SK-N-SH (cell line): ENCODE measurements at regions not wholly inside any gene's neighbourhood (a gene's known extent, or its start where the extent isn't known, plus 50 kb on each side); places are given as distances from the start of the nearest gene placed in this dataset.

Experiments
- CTCF ChIA-PET: fragments of 300-600, 350-600 bp; formaldehyde crosslinking; extraction: SDS; loops from one replicate; lab custom pipeline; 2021; lab: Yijun Ruan, JAX
- POLR2A ChIA-PET: fragments of 350-600 bp; sonication (Branson Sonifier 250); formaldehyde crosslinking; extraction: SDS; loops from one replicate; lab custom pipeline; 2020; ENCODE audit warnings: antibody characterized with exemption, inconsistent platforms; lab: Yijun Ruan, JAX
- DNase-seq: peaks from one replicate; pipeline ENCODE4 v3.0.0; 2012
- H2AFZ ChIP-seq: fragments of 200-600 bp; sonication (generic); 2 replicates; pipeline ENCODE4 v1.8.1; 2016; ENCODE audit warnings: antibody characterized with exemption, mild to moderate bottlenecking, low read depth
- H3F3A ChIP-seq: fragments of 200-600 bp; sonication (generic); replicated peaks from 2 replicates; pipeline ENCODE3; 2016; ENCODE audit warnings: antibody characterized with exemption, mild to moderate bottlenecking; ENCODE audit not compliant: insufficient read depth
- H3K27ac ChIP-seq, 2 experiments: fragments of 200-500 bp in 1 of 2; fragments of 200-600 bp in 1 of 2; sonication (Bioruptor generic) in 1 of 2; sonication (generic), shearing (Covaris generic) in 1 of 2; 2 replicates each; pipeline versions ENCODE4 v1.5.1 to v1.6.1; 2014 to 2016; ENCODE audit warnings: low read depth in 2 of 2, inconsistent platforms in 1 of 2, low read length in 1 of 2, mild to moderate bottlenecking in 1 of 2, mixed read lengths in 1 of 2
- H3K27me3 ChIP-seq: fragments of 200-600 bp; sonication (generic), shearing (Covaris generic); 2 replicates; pipeline ENCODE4 v1.6.1; 2016; ENCODE audit warnings: mixed run types; ENCODE audit not compliant: insufficient read depth
- H3K36me3 ChIP-seq, 2 experiments: fragments of 200-500 bp in 1 of 2; fragments of 200-600 bp in 1 of 2; sonication (Bioruptor generic) in 1 of 2; sonication (generic) in 1 of 2; replicated peaks in 1 of 2; 2 replicates each; pipeline versions ENCODE3 to v1.5.1; 2014 to 2016; ENCODE audit warnings: low read length in 1 of 2, mild to moderate bottlenecking in 1 of 2; ENCODE audit not compliant: insufficient read depth in 2 of 2, control insufficient read depth in 1 of 2
- H3K4me1 ChIP-seq, 2 experiments: fragments of 200-500 bp in 1 of 2; fragments of 200-600 bp in 1 of 2; sonication (Bioruptor generic) in 1 of 2; sonication (generic), shearing (Covaris generic) in 1 of 2; 2 replicates each; pipeline versions ENCODE4 v1.5.1 to v1.6.1; 2014 to 2016; ENCODE audit warnings: low read depth in 1 of 2, low read length in 1 of 2, mixed run types in 1 of 2; ENCODE audit not compliant: insufficient read depth in 2 of 2, control insufficient read depth in 1 of 2
- H3K4me2 ChIP-seq: fragments of 200-600 bp; sonication (generic), shearing (Covaris generic); 2 replicates; pipeline ENCODE4 v1.6.1; 2017; ENCODE audit warnings: mixed run types
- H3K4me3 ChIP-seq, 2 experiments: fragments of 200-500 bp in 1 of 2; fragments of 200-600 bp in 1 of 2; sonication (Bioruptor generic) in 1 of 2; sonication (generic), shearing (Covaris generic) in 1 of 2; 2 replicates each; pipeline versions ENCODE4 v1.5.1 to v1.8.1; 2014 to 2016; ENCODE audit warnings: low read depth in 2 of 2, inconsistent platforms in 1 of 2, low read length in 1 of 2, mild to moderate bottlenecking in 1 of 2, mixed read lengths in 1 of 2, moderate library complexity in 1 of 2
- H3K79me2 ChIP-seq: fragments of 200-600 bp; sonication (generic); 2 replicates; pipeline ENCODE4 v1.8.1; 2017; ENCODE audit warnings: mild to moderate bottlenecking; ENCODE audit not compliant: insufficient read depth
- H3K9ac ChIP-seq: fragments of 200-600 bp; sonication (generic); 2 replicates; pipeline ENCODE4 v1.6.1; 2017; ENCODE audit warnings: mixed run types
- H3K9me2 ChIP-seq: fragments of 200-600 bp; sonication (generic); 2 replicates; pipeline ENCODE4 v1.6.1; 2017; ENCODE audit warnings: mixed run types
- H3K9me3 ChIP-seq: fragments of 200-600 bp; sonication (generic); 2 replicates; pipeline ENCODE4 v1.6.1; 2017; ENCODE audit warnings: mixed run types, mild to moderate bottlenecking, moderate library complexity
- H4K20me1 ChIP-seq: fragments of 200-600 bp; sonication (generic); 2 replicates; pipeline ENCODE4 v1.6.1; 2017; ENCODE audit warnings: mild to moderate bottlenecking, mixed run types; ENCODE audit not compliant: insufficient read depth
- CTCF ChIP-seq: fragments of 200-600 bp; sonication (generic); IDR thresholded peaks from 2 replicates; pipeline ENCODE4 v1.6.1; 2017; ENCODE audit warnings: antibody characterized with exemption, mild to moderate bottlenecking, moderate library complexity
- ELF1 ChIP-seq: IDR thresholded peaks from 2 replicates; pipeline ENCODE4 v1.4.0; 2012
- EP300 ChIP-seq, 2 experiments: IDR thresholded peaks; 2 replicates each; pipeline versions ENCODE4 v1.4.0 to v1.6.1; 2012; ENCODE audit warnings: borderline replicate concordance in 1 of 2, low read depth in 1 of 2, low read length in 1 of 2
- MEF2A ChIP-seq: IDR thresholded peaks from 2 replicates; pipeline ENCODE4 v1.4.0; 2012; ENCODE audit warnings: low read depth, borderline replicate concordance
- NFIC ChIP-seq: IDR thresholded peaks from 2 replicates; pipeline ENCODE4 v1.4.0; 2012; ENCODE audit warnings: borderline replicate concordance
- NRF1 ChIP-seq: IDR thresholded peaks from 2 replicates; pipeline ENCODE4 v1.6.1; 2012; ENCODE audit warnings: low read depth, mild to moderate bottlenecking, low read length
- RAD21 ChIP-seq: IDR thresholded peaks from 2 replicates; pipeline ENCODE4 v1.6.1; 2012; ENCODE audit warnings: mild to moderate bottlenecking, low read length
- RCOR1 ChIP-seq: fragments of 150-350 bp; IDR thresholded peaks from 2 replicates; pipeline ENCODE4 v1.6.1; 2017; ENCODE audit warnings: antibody characterized with exemption, low read length
- RFX5 ChIP-seq: IDR thresholded peaks from 2 replicates; pipeline ENCODE4 v1.6.1; 2012; ENCODE audit warnings: mild to moderate bottlenecking, improper control_type of control experiment, low read length
- TAF1 ChIP-seq: IDR thresholded peaks from 2 replicates; pipeline ENCODE4 v1.6.1; 2012; ENCODE audit warnings: low read depth, mild to moderate bottlenecking, low read length, moderate library complexity, borderline replicate concordance
- TCF12 ChIP-seq: IDR thresholded peaks from 2 replicates; pipeline ENCODE4 v1.4.0; 2012
- USF1 ChIP-seq: IDR thresholded peaks from 2 replicates; pipeline ENCODE4 v1.4.0; 2012; ENCODE audit warnings: low read depth, borderline replicate concordance
- WGBS: methylation state at CpG from one replicate; pipeline ENCODE4 v1.1.6; 2017; ENCODE audit warnings: low lambda C conversion rate; 5-methylcytosine and 5-hydroxymethylcytosine counted together
- TF ChIP-seq, protein P1 (sequence below): IDR thresholded peaks from 2 replicates; pipeline ENCODE4 v1.4.0; 2012; ENCODE audit warnings: low read depth, borderline replicate concordance
- TF ChIP-seq, protein P2 (sequence below): IDR thresholded peaks from 2 replicates; pipeline ENCODE4; 2012

DNA sequence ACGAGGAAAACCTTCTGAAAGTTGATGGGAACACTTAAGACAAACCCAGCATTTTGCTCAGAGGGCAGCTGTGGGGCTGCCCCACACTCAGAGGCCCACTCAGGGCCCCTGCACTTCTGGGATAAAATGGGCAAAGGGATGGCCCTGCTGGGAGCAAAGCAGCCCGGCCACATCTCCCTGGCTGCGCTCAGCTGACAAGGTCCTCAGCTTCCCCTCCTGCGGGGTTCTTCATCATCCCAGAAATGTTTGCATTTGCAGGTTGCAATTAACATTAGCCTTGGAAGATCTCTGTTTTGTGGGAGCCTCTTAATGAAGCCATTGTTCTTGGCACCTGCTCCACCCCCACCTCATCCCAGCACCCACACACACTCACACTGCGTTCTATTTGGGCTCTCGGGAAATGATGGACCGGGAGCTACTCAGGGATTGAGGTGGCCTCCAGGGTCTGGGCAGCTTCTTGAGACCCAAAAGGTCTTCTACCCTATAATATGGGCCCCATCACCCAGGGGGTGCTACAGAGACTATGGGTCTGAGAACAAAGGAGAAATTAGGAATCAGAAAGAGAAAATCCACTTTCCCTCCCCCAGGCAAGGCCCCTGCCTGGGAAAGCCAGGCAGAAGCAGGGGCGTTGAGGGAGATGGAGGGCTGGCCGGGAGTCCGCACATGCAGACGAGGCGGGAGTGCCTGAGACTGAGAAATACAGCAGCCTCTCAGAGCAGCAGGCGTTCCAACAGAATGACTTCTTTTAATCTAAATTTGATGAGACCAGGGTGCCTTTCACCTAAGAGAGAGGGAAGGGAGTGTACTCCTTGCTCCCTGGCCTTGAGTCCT, 53.7 kb upstream of the RPL38 start:
- Histone ChIP-seq H3F3A (no peaks in the 10 kb centered on the region), H3K9me2 (no peaks in the 10 kb centered on the region), H3K79me2 (no peaks in the 10 kb centered on the region), H3K4me3 (no peak overlapping the region), H3K9me3 (no peaks in the 10 kb centered on the region), H3K27me3 (no peaks in the 10 kb centered on the region), H3K36me3 (no peaks in the 10 kb centered on the region), H3K9ac (no peak overlapping the region), H2AFZ (no peak overlapping the region), H3K4me1 (peaks cover 0 to 56% of the 10 kb centered on the region in 2 experiments; a peak in 2 of 4 replicates), H4K20me1 (no peaks in the 10 kb centered on the region), H3K27ac (no peak overlapping the region), H3K4me2 (no peak overlapping the region)
- whole genome bisulfite sequencing = 61% methylated on average over 13 of the region's 13 CpGs
- DNase-seq = no peak
- TF ChIP-seq RCOR1 (no peak), TCF12 (no peak), USF1 (no peak)
- TF ChIP-seq, protein P1, sequence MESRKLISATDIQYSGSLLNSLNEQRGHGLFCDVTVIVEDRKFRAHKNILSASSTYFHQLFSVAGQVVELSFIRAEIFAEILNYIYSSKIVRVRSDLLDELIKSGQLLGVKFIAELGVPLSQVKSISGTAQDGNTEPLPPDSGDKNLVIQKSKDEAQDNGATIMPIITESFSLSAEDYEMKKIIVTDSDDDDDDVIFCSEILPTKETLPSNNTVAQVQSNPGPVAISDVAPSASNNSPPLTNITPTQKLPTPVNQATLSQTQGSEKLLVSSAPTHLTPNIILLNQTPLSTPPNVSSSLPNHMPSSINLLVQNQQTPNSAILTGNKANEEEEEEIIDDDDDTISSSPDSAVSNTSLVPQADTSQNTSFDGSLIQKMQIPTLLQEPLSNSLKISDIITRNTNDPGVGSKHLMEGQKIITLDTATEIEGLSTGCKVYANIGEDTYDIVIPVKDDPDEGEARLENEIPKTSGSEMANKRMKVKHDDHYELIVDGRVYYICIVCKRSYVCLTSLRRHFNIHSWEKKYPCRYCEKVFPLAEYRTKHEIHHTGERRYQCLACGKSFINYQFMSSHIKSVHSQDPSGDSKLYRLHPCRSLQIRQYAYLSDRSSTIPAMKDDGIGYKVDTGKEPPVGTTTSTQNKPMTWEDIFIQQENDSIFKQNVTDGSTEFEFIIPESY = no peak
- CTCF ChIA-PET = interaction anchor here (1.4 to 2.0 kb wide), 3 partner anchors 26 to 50 kb away, joined by 3 to 6 read pairs (median 4); no protein-coding TSS in a partner anchor
- POLR2A ChIA-PET = interaction anchor here (0.6 kb wide), 1 partner anchor 29 kb away, joined by 3 read pairs; no protein-coding TSS in a partner anchor

DNA sequence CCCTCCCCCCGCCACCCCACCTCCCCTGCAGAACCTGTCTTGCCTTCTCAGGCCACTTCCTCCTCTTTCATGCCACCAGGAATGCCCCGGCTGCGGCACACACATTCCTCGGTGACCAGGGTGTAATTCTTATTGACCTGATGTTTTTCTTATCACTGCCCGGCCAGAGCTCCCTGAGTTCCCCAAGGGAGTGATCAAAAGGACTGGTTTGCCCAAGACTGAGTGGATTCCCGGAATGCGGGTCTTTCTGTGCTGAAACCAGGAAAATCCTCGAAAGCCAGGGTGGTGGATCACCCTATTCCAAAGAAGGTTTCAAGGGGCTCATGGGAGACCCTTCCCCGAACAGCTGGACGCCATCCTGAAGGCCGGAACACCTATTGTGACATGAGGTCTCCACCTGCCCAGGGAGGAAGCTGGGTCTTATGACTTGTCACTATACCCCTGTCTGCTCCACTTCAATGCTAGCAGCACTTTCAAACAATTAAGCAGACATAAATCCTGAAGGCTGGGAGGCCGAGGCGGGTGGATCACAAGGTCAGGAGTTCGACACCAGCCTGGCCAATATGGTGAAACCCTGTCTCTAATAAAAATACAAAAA, 53.0 kb upstream of the RPL38 start:
- TF ChIP-seq RCOR1 (no peak), RAD21 (no peak), RFX5 (no peak), EP300 (IDR thresholded peaks at IDR 0.05; ENCODE audit: borderline replicate concordance in 1 of 2, low read depth in 1 of 2, low read length in 1 of 2) (no peak), MEF2A (no peak), TAF1 (no peak), NRF1 (no peak), ELF1 (no peak), NFIC (no peak), CTCF (no peak)
- TF ChIP-seq, protein P2, sequence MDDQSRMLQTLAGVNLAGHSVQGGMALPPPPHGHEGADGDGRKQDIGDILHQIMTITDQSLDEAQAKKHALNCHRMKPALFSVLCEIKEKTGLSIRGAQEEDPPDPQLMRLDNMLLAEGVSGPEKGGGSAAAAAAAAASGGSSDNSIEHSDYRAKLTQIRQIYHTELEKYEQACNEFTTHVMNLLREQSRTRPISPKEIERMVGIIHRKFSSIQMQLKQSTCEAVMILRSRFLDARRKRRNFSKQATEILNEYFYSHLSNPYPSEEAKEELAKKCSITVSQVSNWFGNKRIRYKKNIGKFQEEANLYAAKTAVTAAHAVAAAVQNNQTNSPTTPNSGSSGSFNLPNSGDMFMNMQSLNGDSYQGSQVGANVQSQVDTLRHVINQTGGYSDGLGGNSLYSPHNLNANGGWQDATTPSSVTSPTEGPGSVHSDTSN = no peak

More for the DNA sequence above, 53.0 kb upstream of the RPL38 start:
- WGBS = 42% methylated on average over 11 of the region's 14 CpGs
- H3K9ac ChIP-seq = no peak overlapping the region
- H3K4me1 ChIP-seq = peaks cover 0 to 55% of the 10 kb centered on the region in 2 experiments; a peak in 2 of 4 replicates
- no peak overlapping the region for H3K27ac ChIP-seq
- H3K36me3 ChIP-seq = no peaks in the 10 kb centered on the region
- ChIA-PET CTCF (interaction anchor here (0.8 to 3.8 kb wide), 4 partner anchors 21 to 60 kb away, joined by 3 to 13 read pairs (median 7); no protein-coding TSS in a partner anchor), POLR2A (no interaction called here)
- no peaks in the 10 kb centered on the region for H3K27me3 ChIP-seq
- no peak for DNase-seq
- no peaks in the 10 kb centered on the region for H3K9me3 ChIP-seq
- no peak overlapping the region for H3K4me3 ChIP-seq
- no peaks in the 10 kb centered on the region for H3K79me2 ChIP-seq
- H3F3A ChIP-seq = no peaks in the 10 kb centered on the region
- no peak overlapping the region for H3K4me2 ChIP-seq
- H4K20me1 ChIP-seq = no peaks in the 10 kb centered on the region
- no peaks in the 10 kb centered on the region for H3K9me2 ChIP-seq
- no peak overlapping the region for H2AFZ ChIP-seq
